OCI-LY3 (cell line): ENCODE measurements at regions not wholly inside any gene's neighbourhood (a gene's known extent, or its start where the extent isn't known, plus 50 kb on each side); places are given as distances from the start of the nearest gene placed in this dataset.

ENCODE experiments used
- H2AFZ ChIP-seq: fragments of 200-600, 300-600 bp; shearing (Covaris generic); 2 replicates; pipeline ENCODE4 v1.6.0; 2014; ENCODE audit warnings: antibody characterized with exemption, low read depth, low read length
- H3K27ac ChIP-seq: fragments of 200-600, 300-600 bp; sonication (generic); 2 replicates; pipeline ENCODE4 v1.5.1; 2014; ENCODE audit warnings: mild to moderate bottlenecking, low read length, moderate library complexity, mixed read lengths
- H3K27me3 ChIP-seq: fragments of 200-600, 300-600 bp; sonication (generic); 2 replicates; pipeline ENCODE4 v1.6.1; 2014; ENCODE audit warnings: low read depth, low read length, mixed read lengths
- H3K36me3 ChIP-seq: fragments of 200-600, 300-600 bp; sonication (generic); replicated peaks from 2 replicates; pipeline ENCODE3; 2014; ENCODE audit warnings: low read depth, low read length, mixed read lengths
- H3K4me1 ChIP-seq: fragments of 300-600, 200-600 bp; sonication (generic); 2 replicates; pipeline ENCODE4 v1.6.1; 2014; ENCODE audit warnings: low read length, mixed read lengths
- H3K4me2 ChIP-seq: fragments of 200-600, 300-600 bp; sonication (generic); 2 replicates; pipeline ENCODE4 v1.6.1; 2014; ENCODE audit warnings: low read length, mixed read lengths
- H3K4me3 ChIP-seq: fragments of 300-600, 200-600 bp; sonication (generic); 2 replicates; pipeline ENCODE4 v1.5.1; 2014; ENCODE audit warnings: antibody characterized with exemption, mild to moderate bottlenecking, low read length, moderate library complexity
- H3K79me2 ChIP-seq: fragments of 300-600, 200-600 bp; shearing (Covaris generic); 2 replicates; pipeline ENCODE4 v1.6.1; 2014; ENCODE audit warnings: mild to moderate bottlenecking, low read length, mixed read lengths
- H3K9ac ChIP-seq: fragments of 300-600, 200-600 bp; shearing (Covaris generic); 2 replicates; pipeline ENCODE4 v1.6.0; 2014; ENCODE audit warnings: mild to moderate bottlenecking, low read length, moderate library complexity
- H3K9me3 ChIP-seq: fragments of 200-600, 300-600 bp; shearing (Covaris generic); 2 replicates; pipeline ENCODE4 v1.6.1; 2014; ENCODE audit warnings: low read length, mixed read lengths; ENCODE audit not compliant: insufficient read depth
- H4K20me1 ChIP-seq: fragments of 200-600, 300-600 bp; sonication (generic); 2 replicates; pipeline ENCODE4 v1.6.1; 2016; ENCODE audit warnings: low read length, mixed read lengths; ENCODE audit not compliant: insufficient read depth
- EZH2phosphoT487 ChIP-seq: fragments of 200-600 bp; shearing (Covaris generic); IDR thresholded peaks from 2 replicates; pipeline ENCODE4 v1.6.1; 2018; ENCODE audit warnings: antibody characterized with exemption, mixed run types, low read depth
- TF ChIP-seq, protein P1 (sequence below): fragments of 200-600, 300-600 bp; sonication (generic); IDR thresholded peaks from 2 replicates; pipeline ENCODE4 v1.5.1; 2014; ENCODE audit warnings: antibody characterized with exemption, low read length, low read depth

DNA sequence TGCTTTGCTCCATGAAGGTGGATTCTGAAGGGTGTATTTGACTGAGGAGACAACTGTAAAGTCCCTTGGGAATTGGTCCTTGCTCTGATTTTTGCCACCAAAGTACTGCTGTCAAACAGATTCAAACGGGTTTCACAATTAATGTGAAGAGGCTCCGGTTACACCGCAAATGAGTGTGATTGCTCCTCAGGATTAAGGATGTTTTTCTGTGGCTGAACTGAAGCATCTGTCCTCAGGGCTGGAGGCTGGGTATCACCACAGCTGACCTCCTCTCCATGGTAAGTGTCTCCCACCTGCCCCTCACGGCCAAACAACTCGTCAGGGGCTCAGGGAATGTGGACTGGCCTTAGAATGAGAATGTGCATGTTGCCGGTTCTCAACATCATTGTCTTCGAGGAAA, 130.4 kb upstream of the NDUFV2 start:
- Histone ChIP-seq H2AFZ (no peak overlapping the region), H3K4me3 (no peak overlapping the region), H3K9me3 (no peaks in the 10 kb centered on the region), H3K27me3 (no peaks in the 10 kb centered on the region), H3K4me2 (no peak overlapping the region), H3K4me1 (peaks cover 7% of the 10 kb centered on the region), H3K36me3 (no peaks in the 10 kb centered on the region), H3K9ac (no peak overlapping the region), H3K79me2 (no peaks in the 10 kb centered on the region), H3K27ac (no peak overlapping the region), H4K20me1 (no peaks in the 10 kb centered on the region)
- no peak for TF ChIP-seq EZH2phosphoT487
- TF ChIP-seq, protein P1, sequence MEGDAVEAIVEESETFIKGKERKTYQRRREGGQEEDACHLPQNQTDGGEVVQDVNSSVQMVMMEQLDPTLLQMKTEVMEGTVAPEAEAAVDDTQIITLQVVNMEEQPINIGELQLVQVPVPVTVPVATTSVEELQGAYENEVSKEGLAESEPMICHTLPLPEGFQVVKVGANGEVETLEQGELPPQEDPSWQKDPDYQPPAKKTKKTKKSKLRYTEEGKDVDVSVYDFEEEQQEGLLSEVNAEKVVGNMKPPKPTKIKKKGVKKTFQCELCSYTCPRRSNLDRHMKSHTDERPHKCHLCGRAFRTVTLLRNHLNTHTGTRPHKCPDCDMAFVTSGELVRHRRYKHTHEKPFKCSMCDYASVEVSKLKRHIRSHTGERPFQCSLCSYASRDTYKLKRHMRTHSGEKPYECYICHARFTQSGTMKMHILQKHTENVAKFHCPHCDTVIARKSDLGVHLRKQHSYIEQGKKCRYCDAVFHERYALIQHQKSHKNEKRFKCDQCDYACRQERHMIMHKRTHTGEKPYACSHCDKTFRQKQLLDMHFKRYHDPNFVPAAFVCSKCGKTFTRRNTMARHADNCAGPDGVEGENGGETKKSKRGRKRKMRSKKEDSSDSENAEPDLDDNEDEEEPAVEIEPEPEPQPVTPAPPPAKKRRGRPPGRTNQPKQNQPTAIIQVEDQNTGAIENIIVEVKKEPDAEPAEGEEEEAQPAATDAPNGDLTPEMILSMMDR, result no peak

DNA sequence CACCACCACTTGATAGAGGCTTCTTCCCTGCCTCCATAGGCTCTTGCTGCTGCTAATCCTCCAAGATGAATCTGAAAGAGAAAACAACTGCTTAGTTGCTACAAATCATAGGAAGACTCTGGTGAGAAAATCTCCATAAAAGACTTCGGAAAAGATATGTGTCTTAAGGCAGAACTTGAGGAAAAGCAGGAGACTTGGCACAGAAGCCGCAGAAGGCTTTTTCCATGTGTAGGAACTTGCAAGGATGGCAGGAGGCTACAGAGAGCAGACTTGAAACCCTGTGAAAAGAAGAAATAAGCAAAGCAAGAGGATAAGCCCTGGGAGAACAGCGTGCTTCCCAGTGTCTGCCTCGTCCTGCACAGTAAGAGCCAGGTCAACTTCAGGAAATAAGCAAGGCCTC, 128.2 kb upstream of the NDUFV2 start:
- H2AFZ ChIP-seq, result no peak overlapping the region

DNA sequence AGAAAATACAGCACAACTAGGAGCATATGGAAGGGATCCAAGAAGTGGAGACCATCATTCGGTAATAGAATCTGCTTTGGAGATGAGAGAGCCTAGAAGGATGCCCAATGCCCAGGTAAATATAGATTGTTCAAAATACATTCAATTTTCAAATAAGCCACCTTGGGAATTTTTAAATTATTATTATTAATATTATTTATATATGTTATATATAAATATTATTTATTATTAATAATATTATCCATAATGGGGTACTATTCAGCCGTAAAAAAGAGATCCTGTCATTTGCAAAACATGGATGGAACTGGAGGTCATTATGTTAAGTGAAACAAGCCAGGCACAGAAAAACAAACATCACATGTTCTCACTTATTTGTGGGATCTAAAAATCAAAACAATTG, 127.8 kb upstream of the NDUFV2 start:
- TF ChIP-seq, protein P1, result no peak
- TF ChIP-seq EZH2phosphoT487, result no peak
- H3K27ac ChIP-seq, result no peak overlapping the region
- H4K20me1 ChIP-seq, result no peaks in the 10 kb centered on the region
- no peak overlapping the region for H2AFZ ChIP-seq
- no peak overlapping the region for H3K9ac ChIP-seq
- no peak overlapping the region for H3K4me3 ChIP-seq
- H3K36me3 ChIP-seq, result no peaks in the 10 kb centered on the region
- H3K9me3 ChIP-seq, result no peaks in the 10 kb centered on the region
- H3K27me3 ChIP-seq, result no peaks in the 10 kb centered on the region
- no peak overlapping the region for H3K4me2 ChIP-seq
- no peaks in the 10 kb centered on the region for H3K79me2 ChIP-seq
- peaks cover 20% of the 10 kb centered on the region for H3K4me1 ChIP-seq

More for the DNA sequence above, 128.2 kb upstream of the NDUFV2 start:
- Histone ChIP-seq H3K27me3 (no peaks in the 10 kb centered on the region), H3K79me2 (no peaks in the 10 kb centered on the region), H3K36me3 (no peaks in the 10 kb centered on the region), H4K20me1 (no peaks in the 10 kb centered on the region), H3K9ac (no peak overlapping the region), H3K27ac (no peak overlapping the region), H3K4me2 (no peak overlapping the region), H3K4me3 (no peak overlapping the region), H3K4me1 (peaks cover 16% of the 10 kb centered on the region), H3K9me3 (no peaks in the 10 kb centered on the region)
- TF ChIP-seq, protein P1, result no peak
- TF ChIP-seq EZH2phosphoT487, result no peak

DNA sequence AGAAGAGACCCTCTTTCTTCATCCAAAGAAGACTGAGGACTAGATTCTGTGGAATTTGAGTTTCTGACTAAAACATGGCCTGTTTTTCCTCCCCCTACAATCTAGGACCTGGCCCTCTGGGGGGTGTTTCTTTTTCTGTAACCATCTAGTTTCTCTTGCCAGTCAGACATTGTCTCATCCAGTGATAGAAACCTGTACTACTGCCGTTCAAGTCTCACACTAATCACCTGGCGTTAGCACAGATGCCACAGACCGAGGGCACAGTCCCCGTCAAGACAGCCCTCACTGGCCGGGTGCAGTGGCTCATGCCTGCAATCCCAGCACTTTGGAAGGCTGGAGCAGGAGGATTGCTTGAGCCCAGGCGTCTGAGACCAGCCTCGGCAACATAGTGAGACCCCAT, 126.9 kb upstream of the NDUFV2 start:
- Histone ChIP-seq H4K20me1 (no peaks in the 10 kb centered on the region), H3K4me2 (no peak overlapping the region), H3K36me3 (no peaks in the 10 kb centered on the region), H2AFZ (no peak overlapping the region), H3K4me3 (no peak overlapping the region), H3K4me1 (peaks cover 29% of the 10 kb centered on the region), H3K79me2 (no peaks in the 10 kb centered on the region), H3K9me3 (no peaks in the 10 kb centered on the region), H3K9ac (no peak overlapping the region), H3K27me3 (no peaks in the 10 kb centered on the region), H3K27ac (no peak overlapping the region)
- TF ChIP-seq EZH2phosphoT487, result no peak
- TF ChIP-seq, protein P1, result no peak
